GM12878 (cell line): ENCODE measurements at regions not wholly inside any gene's neighbourhood (a gene's known extent, or its start where the extent isn't known, plus 50 kb on each side); places are given as distances from the start of the nearest gene placed in this dataset.

Experiments
- ATAC-seq: fragments of 200-7000 bp; cut with Tn5 transposase; 3 replicates; pipeline ENCODE4 v1.9.1; 2020; ENCODE audit warnings: mild to moderate bottlenecking, moderate library complexity
- BruUV-seq: library from RNA; stranded (reverse); fragments of 400-500 nt; replicated peaks from 2 replicates; lab custom pipeline; 2021; lab: Mats Ljungman, UMichigan
- CTCF ChIA-PET: fragments of 300-600 bp; sonication (Branson Sonifier 250); formaldehyde crosslinking; extraction: SDS; loops from one replicate; lab custom pipeline; 2021; ENCODE audit warnings: inconsistent platforms; lab: Yijun Ruan, JAX
- POLR2A ChIA-PET: fragments of 350-600 bp; formaldehyde crosslinking; extraction: SDS; loops from one replicate; lab custom pipeline; 2021; ENCODE audit warnings: inconsistent platforms; lab: Charles Lee
- RAD21 ChIA-PET: fragments of 300-600 bp; sonication (Branson Sonifier 250); formaldehyde crosslinking; loops from one replicate; lab custom pipeline; 2023; ENCODE audit warnings: antibody characterized with exemption; ENCODE audit not compliant: unreplicated experiment; lab: Charles Lee
- SMC1A ChIA-PET: fragments of 300-600 bp; sonication (Branson Sonifier 250); formaldehyde crosslinking; loops from one replicate; lab custom pipeline; 2023; ENCODE audit not compliant: unreplicated experiment, uncharacterized antibody; lab: Charles Lee
- DNase-seq: peaks from one replicate; pipeline ENCODE4 v3.0.0-alpha.2; 2011; ENCODE audit warnings: low read depth, low spot score
- FAIRE-seq: peaks from 3 replicates; lab custom pipeline; 2011; peaks lifted over from hg19 to GRCh38; lab: Jason Lieb, UNC
- H2AFZ ChIP-seq: 2 replicates; pipeline ENCODE4 v1.6.0; 2011; ENCODE audit warnings: low read depth, low read length, control low read depth; ENCODE audit not compliant: control insufficient read depth
- H3K27ac ChIP-seq: 2 replicates; pipeline ENCODE4 v1.5.1; 2011; ENCODE audit warnings: control low read depth; ENCODE audit not compliant: control insufficient read depth, insufficient read depth
- H3K27me3 ChIP-seq, 2 experiments: replicated peaks in 1 of 2; 2 replicates each; pipeline versions ENCODE4 v1.6.0 to v1.6.1; 2011; ENCODE audit warnings: low read length in 1 of 2; ENCODE audit not compliant: control insufficient read depth in 2 of 2, insufficient read depth in 2 of 2
- H3K36me3 ChIP-seq, 2 experiments: 2 replicates each; pipeline ENCODE4 v1.5.1; 2011; ENCODE audit warnings: low read length in 1 of 2; ENCODE audit not compliant: control insufficient read depth in 2 of 2, insufficient read depth in 2 of 2
- H3K4me1 ChIP-seq: 2 replicates; pipeline ENCODE4 v1.6.1; 2011; ENCODE audit warnings: mild to moderate bottlenecking, low read length, moderate library complexity, mixed read lengths; ENCODE audit not compliant: control insufficient read depth, insufficient read depth
- H3K4me2 ChIP-seq: 2 replicates; pipeline ENCODE4 v1.6.0; 2011; ENCODE audit warnings: control low read depth; ENCODE audit not compliant: control insufficient read depth, insufficient read depth
- H3K4me3 ChIP-seq: fragments of 200-600 bp; sonication (generic); 2 replicates; pipeline ENCODE4 v1.5.1; 2016
- H3K79me2 ChIP-seq: 2 replicates; pipeline ENCODE4 v1.6.0; 2011; ENCODE audit warnings: low read length; ENCODE audit not compliant: control insufficient read depth, insufficient read depth
- H3K9ac ChIP-seq: 2 replicates; pipeline ENCODE4 v1.8.0; 2011; ENCODE audit warnings: low read length, control low read depth, mixed read lengths; ENCODE audit not compliant: control insufficient read depth, insufficient read depth
- H3K9me3 ChIP-seq: replicated peaks from 3 replicates; pipeline ENCODE4 v1.5.1; 2011; ENCODE audit warnings: mild to moderate bottlenecking, low read length; ENCODE audit not compliant: control insufficient read depth, insufficient read depth
- H4K20me1 ChIP-seq: 2 replicates; pipeline ENCODE4 v1.6.0; 2011; ENCODE audit not compliant: control insufficient read depth, insufficient read depth
- ASH2L ChIP-seq: fragments of 300-600, 200-600 bp; sonication (generic); IDR thresholded peaks from 2 replicates; pipeline ENCODE4 v1.6.1; 2017; ENCODE audit warnings: low read depth, mild to moderate bottlenecking, borderline replicate concordance
- CHD1 ChIP-seq: IDR thresholded peaks from 2 replicates; pipeline ENCODE4 v1.6.1; 2012; ENCODE audit warnings: low read depth, low read length, improper control_type of control experiment
- CTCF ChIP-seq, 3 experiments: IDR thresholded peaks in 2 of 3; conservative IDR thresholded peaks in 1 of 3; 2 replicates each; pipeline ENCODE4 v1.5.1; 2011; ENCODE audit warnings: low read depth in 3 of 3, low read length in 3 of 3, mild to moderate bottlenecking in 3 of 3, control low read depth in 2 of 3, moderate library complexity in 2 of 3, inconsistent platforms in 1 of 3, mixed read lengths in 1 of 3; ENCODE audit not compliant: control insufficient read depth in 2 of 3, insufficient read depth in 1 of 3; ENCODE audit errors: extremely low read depth in 1 of 3
- EGR1 ChIP-seq, 2 experiments: IDR thresholded peaks; 1 replicate in 1 of 2; 2 replicates in 1 of 2; pipeline ENCODE4 v1.6.1; 2011 to 2012; ENCODE audit warnings: low read depth in 2 of 2, low read length in 2 of 2, borderline replicate concordance in 1 of 2, mild to moderate bottlenecking in 1 of 2, moderate library complexity in 1 of 2
- EP300 ChIP-seq, 2 experiments: fragments of 150-350 bp in 1 of 2; IDR thresholded peaks; 2 replicates each; pipeline ENCODE4 v1.6.1; 2011 to 2012; ENCODE audit warnings: low read depth in 2 of 2, low read length in 2 of 2, borderline replicate concordance in 1 of 2, improper control_type of control experiment in 1 of 2, inconsistent platforms in 1 of 2; ENCODE audit not compliant: control insufficient read depth in 1 of 2
- FOXM1 ChIP-seq: IDR thresholded peaks from 2 replicates; pipeline ENCODE4 v1.6.1; 2012; ENCODE audit warnings: low read depth, mild to moderate bottlenecking, inconsistent platforms, low read length, moderate library complexity
- IKZF2 ChIP-seq, 2 experiments: fragments of 450-650 bp; IDR thresholded peaks; 2 replicates each; pipeline ENCODE4 v1.6.1; 2017; ENCODE audit warnings: mild to moderate bottlenecking in 2 of 2, moderate library complexity in 2 of 2
- KAT2A ChIP-seq: conservative IDR thresholded peaks from 2 replicates; pipeline ENCODE4 v1.6.1; 2011; ENCODE audit warnings: low read depth, low read length; ENCODE audit not compliant: control insufficient read depth
- KDM1A ChIP-seq: fragments of 200-600 bp; sonication (generic); IDR thresholded peaks from 2 replicates; pipeline ENCODE4 v1.6.1; 2016; ENCODE audit warnings: borderline replicate concordance
- LARP7 ChIP-seq: fragments of 450-650 bp; IDR thresholded peaks from 2 replicates; pipeline ENCODE4 v1.6.1; 2017; ENCODE audit warnings: mild to moderate bottlenecking
- NBN ChIP-seq: fragments of 450-650 bp; IDR thresholded peaks from 2 replicates; pipeline ENCODE4 v1.6.1; 2016
- RAD21 ChIP-seq: IDR thresholded peaks from 2 replicates; pipeline ENCODE4 v1.6.1; 2011; ENCODE audit warnings: mild to moderate bottlenecking, low read depth, low read length, moderate library complexity; ENCODE audit not compliant: insufficient read depth
- RFX5 ChIP-seq: IDR thresholded peaks from 2 replicates; pipeline ENCODE4 v1.6.1; 2011; ENCODE audit warnings: low read depth, low read length, improper control_type of control experiment
- RUNX3 ChIP-seq: IDR thresholded peaks from 2 replicates; pipeline ENCODE4 v1.6.1; 2012; ENCODE audit warnings: low read length, inconsistent platforms
- SMAD1 ChIP-seq: fragments of 450-650 bp; IDR thresholded peaks from 2 replicates; pipeline ENCODE4 v1.6.1; 2018; ENCODE audit warnings: mild to moderate bottlenecking, low read depth; ENCODE audit not compliant: partially characterized antibody
- SRF ChIP-seq, 2 experiments: IDR thresholded peaks; 2 replicates each; pipeline ENCODE4 v1.6.1; 2011; ENCODE audit warnings: low read depth in 2 of 2, low read length in 2 of 2, mild to moderate bottlenecking in 1 of 2, moderate library complexity in 1 of 2
- SUPT20H ChIP-seq: IDR thresholded peaks from 2 replicates; pipeline ENCODE4 v1.6.1; 2011; ENCODE audit warnings: low read depth, mild to moderate bottlenecking, low read length, moderate library complexity, borderline replicate concordance; ENCODE audit not compliant: control insufficient read depth
- TBL1XR1 ChIP-seq: IDR thresholded peaks from 2 replicates; pipeline ENCODE4 v1.6.1; 2012; ENCODE audit warnings: low read depth, low read length, improper control_type of control experiment
- TCF3 ChIP-seq: IDR thresholded peaks from 2 replicates; pipeline ENCODE4 v1.6.1; 2012; ENCODE audit warnings: low read depth, mild to moderate bottlenecking, low read length, borderline replicate concordance; ENCODE audit not compliant: insufficient read depth
- ZNF217 ChIP-seq: fragments of 450-650 bp; IDR thresholded peaks from 2 replicates; pipeline ENCODE4 v1.6.1; 2017; ENCODE audit warnings: antibody characterized with exemption, mild to moderate bottlenecking
- WGBS: methylation state at CpG from one replicate; pipeline ENCODE4 v1.1.6; 2016; ENCODE audit warnings: low lambda C conversion rate; ENCODE audit not compliant: insufficient replicate concordance, insufficient coverage; ENCODE audit errors: missing lambda C conversion rate; 5-methylcytosine and 5-hydroxymethylcytosine counted together
- in situ Hi-C: fragments of 300-500 bp; cut with MboI; formaldehyde crosslinking; loops from 9 replicates; pipeline ENCODE4 v1.14.3; 2018; ENCODE audit warnings: mixed read lengths
- intact Hi-C: fragments of 100-400 bp; cut with micrococcal nuclease; formaldehyde crosslinking; loops from one replicate; pipeline ENCODE4 v1.14.2; 2022; ENCODE audit not compliant: unreplicated experiment
- TF ChIP-seq, protein P1 (sequence below): IDR thresholded peaks from 2 replicates; pipeline ENCODE4 v1.6.1; 2011; ENCODE audit warnings: borderline replicate concordance, low read depth, mild to moderate bottlenecking, moderate library complexity, mixed read lengths, low read length; ENCODE audit not compliant: insufficient read depth; ENCODE audit errors: extremely low read length

GRCh38 chr2:161077367-161078210 is 82.6 kb upstream of the TANK start:
- H3K9me3 ChIP-seq, result no peaks in the 10 kb centered on the region; the same call in 2 of the 3 replicates
- intact Hi-C loops, result loop anchor here (1.0 to 5.0 kb wide), 6 partner anchors 11 to 310 kb away; no protein-coding TSS in a partner anchor
- ATAC-seq (peak; percentile 90), DNase-seq (peak; percentile 81), FAIRE-seq (no peak)
- peak overlapping the region; percentile 90 for H3K4me2 ChIP-seq
- POLR2A ChIA-PET, result interaction anchor here (0.6 to 2.7 kb wide), 6 partner anchors 12 to 73 kb away, joined by 3 to 22 read pairs (median 6); no protein-coding TSS in a partner anchor
- H3K36me3 ChIP-seq, result no peaks in the 10 kb centered on the region
- no peak overlapping the region for H3K4me3 ChIP-seq
- CTCF ChIA-PET, result interaction anchor here (1.0 to 5.7 kb wide), 6 partner anchors 10 to 61 kb away, joined by 3 to 62 read pairs (median 6); no protein-coding TSS in a partner anchor
- H3K9ac ChIP-seq, result peak overlapping the region; percentile 15
- H3K27me3 ChIP-seq, result no peaks in the 10 kb centered on the region
- H3K79me2 ChIP-seq, result no peaks in the 10 kb centered on the region; the same call in 1 of the 2 replicates
- RAD21 ChIA-PET, result interaction anchor here (0.6 to 4.6 kb wide), 7 partner anchors 9 to 62 kb away, joined by 3 to 23 read pairs (median 3); no protein-coding TSS in a partner anchor
- peak overlapping the region; percentile 71 for H3K27ac ChIP-seq
- WGBS, result under 1% methylated on average over 5 of the region's 5 CpGs
- in situ Hi-C loops, result no loop called here
- H2AFZ ChIP-seq, result peak overlapping the region; percentile 37
- H4K20me1 ChIP-seq, result no peaks in the 10 kb centered on the region
- SMC1A ChIA-PET, result interaction anchor here (0.9 to 6.3 kb wide), 13 partner anchors 11 to 156 kb away, joined by 3 to 89 read pairs (median 5); no protein-coding TSS in a partner anchor
- no TSS peak for BruUV-seq
- H3K4me1 ChIP-seq, result peaks cover 20% of the 10 kb centered on the region
- no peak for TF ChIP-seq KAT2A
- TF ChIP-seq, protein P1, sequence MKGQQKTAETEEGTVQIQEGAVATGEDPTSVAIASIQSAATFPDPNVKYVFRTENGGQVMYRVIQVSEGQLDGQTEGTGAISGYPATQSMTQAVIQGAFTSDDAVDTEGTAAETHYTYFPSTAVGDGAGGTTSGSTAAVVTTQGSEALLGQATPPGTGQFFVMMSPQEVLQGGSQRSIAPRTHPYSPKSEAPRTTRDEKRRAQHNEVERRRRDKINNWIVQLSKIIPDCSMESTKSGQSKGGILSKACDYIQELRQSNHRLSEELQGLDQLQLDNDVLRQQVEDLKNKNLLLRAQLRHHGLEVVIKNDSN, result no peak
- TF ChIP-seq SUPT20H, result no peak
- TF ChIP-seq EGR1 (IDR thresholded peaks at IDR 0.05; ENCODE audit: borderline replicate concordance in 1 of 2, low read depth in 2 of 2, low read length in 2 of 2), result peak in 1 of 2 experiments; percentile 52; a peak in 1 of 3 replicates
- peak; percentile 83; the same call in 1 of the 2 replicates for TF ChIP-seq NBN
- no peak for TF ChIP-seq RFX5
- no peak for TF ChIP-seq LARP7
- TF ChIP-seq RUNX3, result peak; percentile 95
- TF ChIP-seq FOXM1, result peak; percentile 93
- no peak for TF ChIP-seq CTCF (IDR thresholded peaks at IDR 0.05 in 2 of 3, conservative IDR thresholded peaks at IDR 0.05 in 1 of 3; ENCODE audit: control insufficient read depth in 2 of 3, extremely low read depth in 1 of 3, insufficient read depth in 1 of 3, low read depth in 3 of 3, low read length in 3 of 3)
- TF ChIP-seq TBL1XR1, result peak; percentile 61; the same call in 1 of the 2 replicates
- TF ChIP-seq SMAD1, result no peak
- 0 out of 2 replicates have a peak, but pooled peaks have one; percentile 5 for TF ChIP-seq RAD21
- TF ChIP-seq IKZF2 (IDR thresholded peaks at IDR 0.05), result peak; percentile 98
- TF ChIP-seq ZNF217, result peak; percentile 61
- TF ChIP-seq EP300 (IDR thresholded peaks at IDR 0.05; ENCODE audit: borderline replicate concordance in 1 of 2, control insufficient read depth in 1 of 2, low read depth in 2 of 2, low read length in 2 of 2), result peak; percentile 70 to 74
- no peak for TF ChIP-seq KDM1A
- no peak for TF ChIP-seq SRF (IDR thresholded peaks at IDR 0.05; ENCODE audit: low read depth in 2 of 2, low read length in 2 of 2)
- TF ChIP-seq CHD1, result no peak
- TF ChIP-seq TCF3, result no peak
- no peak for TF ChIP-seq ASH2L
